ENCODE measurements at regions not wholly inside any gene's neighbourhood (a gene's known extent, or its start where the extent isn't known, plus 50 kb on each side); places are given as distances from the start of the nearest gene placed in this dataset.

DNA sequence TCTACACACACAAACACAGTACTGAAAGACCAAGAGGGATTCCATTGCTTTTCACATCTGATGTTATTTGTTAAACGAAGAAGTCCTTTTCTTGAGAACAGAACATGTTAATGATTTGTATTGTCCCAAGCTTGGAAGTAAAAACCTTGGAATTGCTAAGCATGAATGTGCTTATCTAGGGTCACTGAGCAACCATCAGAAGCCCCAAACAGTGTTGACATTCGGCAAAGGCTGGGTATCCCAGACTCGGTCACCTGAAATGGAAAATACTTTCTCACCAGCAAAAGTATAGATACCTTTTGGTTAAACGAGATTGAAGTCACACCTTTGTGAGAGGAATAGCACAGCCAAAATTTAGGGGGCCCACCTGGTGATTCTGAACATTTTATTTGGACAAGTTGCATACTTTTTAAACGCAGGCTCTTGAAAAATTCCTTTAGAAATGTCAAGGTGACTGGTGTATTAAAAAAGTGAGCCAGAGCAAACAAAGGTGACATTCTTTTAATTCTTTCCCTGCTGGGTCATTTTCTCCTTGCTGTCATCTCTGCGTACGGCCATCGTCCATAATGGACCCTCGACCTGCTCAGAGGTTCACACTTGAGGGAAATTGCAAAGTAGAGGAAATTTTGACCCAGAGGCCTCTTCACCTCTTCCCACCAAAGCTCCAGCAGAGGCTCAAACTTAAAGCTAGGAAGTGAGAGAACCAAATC, 95.8 kb upstream of the FOXA2 start:
- Histone ChIP-seq H3K9me3 (no peaks in the 10 kb centered on the region), H3K4me1 (replicated peaks) (no peaks in the 10 kb centered on the region), H3K4me3 (no peak overlapping the region), H3K36me3 (no peaks in the 10 kb centered on the region), H3K27me3 (replicated peaks; ENCODE audit: insufficient read depth) (no peaks in the 10 kb centered on the region), H3K27ac (no peak overlapping the region)
- DNase-seq (ENCODE audit: low spot score): no peak
- TF ChIP-seq, protein P1, sequence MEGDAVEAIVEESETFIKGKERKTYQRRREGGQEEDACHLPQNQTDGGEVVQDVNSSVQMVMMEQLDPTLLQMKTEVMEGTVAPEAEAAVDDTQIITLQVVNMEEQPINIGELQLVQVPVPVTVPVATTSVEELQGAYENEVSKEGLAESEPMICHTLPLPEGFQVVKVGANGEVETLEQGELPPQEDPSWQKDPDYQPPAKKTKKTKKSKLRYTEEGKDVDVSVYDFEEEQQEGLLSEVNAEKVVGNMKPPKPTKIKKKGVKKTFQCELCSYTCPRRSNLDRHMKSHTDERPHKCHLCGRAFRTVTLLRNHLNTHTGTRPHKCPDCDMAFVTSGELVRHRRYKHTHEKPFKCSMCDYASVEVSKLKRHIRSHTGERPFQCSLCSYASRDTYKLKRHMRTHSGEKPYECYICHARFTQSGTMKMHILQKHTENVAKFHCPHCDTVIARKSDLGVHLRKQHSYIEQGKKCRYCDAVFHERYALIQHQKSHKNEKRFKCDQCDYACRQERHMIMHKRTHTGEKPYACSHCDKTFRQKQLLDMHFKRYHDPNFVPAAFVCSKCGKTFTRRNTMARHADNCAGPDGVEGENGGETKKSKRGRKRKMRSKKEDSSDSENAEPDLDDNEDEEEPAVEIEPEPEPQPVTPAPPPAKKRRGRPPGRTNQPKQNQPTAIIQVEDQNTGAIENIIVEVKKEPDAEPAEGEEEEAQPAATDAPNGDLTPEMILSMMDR (IDR thresholded peaks at IDR 0.05): no peak
- no peak for TF ChIP-seq POLR2AphosphoS5 (IDR thresholded peaks at IDR 0.05)
- no peak for TF ChIP-seq POLR2A (IDR thresholded peaks at IDR 0.05)
- intact Hi-C loops (cut with DNase I): no loop called here
- 60% methylated on average over 9 of the region's 9 CpGs for WGBS

DNA sequence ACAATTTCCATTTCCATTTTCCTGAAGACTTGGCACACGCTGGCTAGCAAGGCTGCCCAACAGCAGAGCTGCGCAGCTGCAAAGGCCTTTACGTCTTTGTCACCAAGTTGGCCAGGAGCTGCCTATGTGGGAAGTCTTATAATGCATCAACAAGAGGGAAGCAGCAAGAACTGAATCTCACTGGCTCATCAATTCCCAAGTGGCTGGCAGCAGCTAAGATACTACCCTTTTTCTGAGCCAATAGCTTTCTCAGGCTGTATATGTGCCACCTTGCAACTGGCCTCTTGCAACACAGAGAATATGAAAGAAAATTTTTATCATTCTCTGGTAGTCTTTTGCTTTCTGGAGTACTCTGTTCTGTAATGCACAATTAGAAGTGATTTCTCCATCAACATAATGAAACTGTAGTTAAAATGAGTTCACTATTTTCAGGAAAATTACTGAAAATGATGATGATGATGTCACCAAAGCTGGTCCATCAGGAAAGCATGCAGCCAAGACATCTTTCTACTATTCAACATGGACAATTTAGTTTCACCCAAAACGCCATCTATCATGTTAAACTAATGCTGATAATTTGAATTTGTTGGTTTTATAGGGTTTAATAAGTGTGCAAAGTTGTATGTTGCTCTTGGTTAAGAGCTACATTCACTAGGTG, 97.3 kb upstream of the FOXA2 start:
- no peaks in the 10 kb centered on the region for H3K36me3 ChIP-seq
- intact Hi-C loops (cut with DNase I): no loop called here
- no peak for DNase-seq (ENCODE audit: low spot score)
- H3K4me1 ChIP-seq (replicated peaks): no peaks in the 10 kb centered on the region
- no peaks in the 10 kb centered on the region for H3K27me3 ChIP-seq (replicated peaks; ENCODE audit: insufficient read depth)
- no peak for TF ChIP-seq POLR2AphosphoS5 (IDR thresholded peaks at IDR 0.05)
- TF ChIP-seq, protein P1 (IDR thresholded peaks at IDR 0.05): no peak
- TF ChIP-seq POLR2A (IDR thresholded peaks at IDR 0.05): no peak
- no peaks in the 10 kb centered on the region for H3K9me3 ChIP-seq
- WGBS: 83% methylated on average over 4 of the region's 4 CpGs
- no peak overlapping the region for H3K4me3 ChIP-seq
- no peak overlapping the region for H3K27ac ChIP-seq

DNA sequence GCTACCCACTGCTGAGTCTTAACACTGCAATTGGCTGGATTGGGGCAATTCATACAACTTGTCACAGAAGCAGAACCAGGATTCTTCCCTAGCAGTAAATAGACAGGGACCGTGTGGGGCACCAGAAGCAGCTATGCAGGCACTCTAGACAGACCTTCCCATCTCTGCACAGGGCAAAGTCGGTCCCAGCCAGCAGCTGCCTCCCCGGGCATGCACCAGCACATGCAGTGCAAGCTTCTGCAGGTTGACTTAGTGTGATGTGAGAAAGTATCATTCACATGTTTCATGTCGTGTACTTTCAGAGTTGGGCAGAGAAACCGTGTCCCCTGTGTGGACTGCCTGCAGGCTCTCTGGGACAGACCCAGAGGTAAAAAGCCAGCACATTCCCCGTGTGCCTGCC, 98.0 kb upstream of the FOXA2 start:
- 54% methylated on average over 6 of the region's 6 CpGs for WGBS
- H3K4me3 ChIP-seq: no peak overlapping the region
- intact Hi-C loops (cut with DNase I): no loop called here
- no peaks in the 10 kb centered on the region for H3K4me1 ChIP-seq (replicated peaks)
- H3K9me3 ChIP-seq: no peaks in the 10 kb centered on the region
- no peak overlapping the region for H3K27ac ChIP-seq
- TF ChIP-seq POLR2AphosphoS5 (IDR thresholded peaks at IDR 0.05) (no peak), POLR2A (IDR thresholded peaks at IDR 0.05) (no peak)
- TF ChIP-seq, protein P1 (IDR thresholded peaks at IDR 0.05): no peak
- H3K36me3 ChIP-seq: no peaks in the 10 kb centered on the region
- no peak for DNase-seq (ENCODE audit: low spot score)
- H3K27me3 ChIP-seq (replicated peaks; ENCODE audit: insufficient read depth): no peaks in the 10 kb centered on the region

DNA sequence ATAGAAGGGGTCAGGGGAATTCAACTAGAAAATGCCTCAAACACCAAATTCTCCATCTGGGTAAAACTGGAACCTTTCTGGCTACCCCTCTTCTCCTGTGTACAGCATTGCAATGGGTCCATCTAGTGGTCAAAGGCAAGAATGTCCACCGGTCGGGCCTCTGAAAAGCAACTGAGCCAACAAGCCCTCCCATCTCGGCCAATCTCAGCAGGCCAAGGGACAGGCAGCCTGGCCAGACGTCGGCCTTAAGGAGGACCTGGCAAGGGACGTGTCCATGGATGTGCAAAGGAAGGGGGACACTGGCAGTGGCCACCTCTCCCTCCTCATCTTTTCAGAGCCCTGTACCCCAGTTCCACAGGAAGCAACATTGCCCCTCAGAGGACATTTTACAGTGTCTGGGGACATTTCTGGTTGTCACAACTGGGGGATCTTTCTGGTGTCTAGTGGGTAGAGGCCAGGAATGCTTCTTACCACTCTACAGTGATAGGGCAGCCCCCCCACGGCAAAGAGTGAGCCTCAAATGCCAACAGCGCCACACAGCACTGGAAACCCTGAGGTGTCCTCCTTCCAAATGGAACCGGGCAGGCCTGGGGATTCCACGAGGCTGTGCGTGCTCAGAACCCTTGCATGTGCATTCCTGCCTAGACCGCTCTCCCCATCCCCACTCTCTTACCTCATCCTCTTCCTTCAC, 99.8 kb upstream of the FOXA2 start:
- intact Hi-C loops (cut with DNase I): loop anchor here (1.0 kb wide), 1 partner anchor 345 kb away; no protein-coding TSS in a partner anchor
- TF ChIP-seq POLR2AphosphoS5 (IDR thresholded peaks at IDR 0.05) (no peak), POLR2A (IDR thresholded peaks at IDR 0.05) (no peak)
- TF ChIP-seq, protein P1 (IDR thresholded peaks at IDR 0.05): peak; percentile 42 to 86 (median 82)
- Histone ChIP-seq H3K4me1 (replicated peaks) (no peaks in the 10 kb centered on the region), H3K36me3 (no peaks in the 10 kb centered on the region), H3K4me3 (no peak overlapping the region), H3K9me3 (no peaks in the 10 kb centered on the region), H3K27ac (no peak overlapping the region), H3K27me3 (replicated peaks; ENCODE audit: insufficient read depth) (no peaks in the 10 kb centered on the region)
- WGBS: 32% methylated on average over 12 of the region's 12 CpGs
- DNase-seq (ENCODE audit: low spot score): peak; percentile 60

All from prostate gland (tissue), 2 donors.